ENCODE measurements at regions not wholly inside any gene's neighbourhood (a gene's known extent, or its start where the extent isn't known, plus 50 kb on each side); places are given as distances from the start of the nearest gene placed in this dataset.
"Not testable (repeated sequence)": the region's sequence is repeated elsewhere in the genome, so short reads cannot be mapped to it uniquely, and the experiment has no call there.

- Mint-ChIP-seq H3K4me1 (no peaks in the 10 kb centered on the region), H3K36me3 (no peaks in the 10 kb centered on the region), H3K27ac (no peak overlapping the region), H3K4me3 (no peak overlapping the region), H3K9me3 (no peaks in the 10 kb centered on the region)
- no peak for ATAC-seq
- DNase-seq (ENCODE audit: low spot score in 2 of 2): no peak
Observed at GRCh38 chr11:121914508-121915059, 201.4 kb downstream of the BLID start.

DNA sequence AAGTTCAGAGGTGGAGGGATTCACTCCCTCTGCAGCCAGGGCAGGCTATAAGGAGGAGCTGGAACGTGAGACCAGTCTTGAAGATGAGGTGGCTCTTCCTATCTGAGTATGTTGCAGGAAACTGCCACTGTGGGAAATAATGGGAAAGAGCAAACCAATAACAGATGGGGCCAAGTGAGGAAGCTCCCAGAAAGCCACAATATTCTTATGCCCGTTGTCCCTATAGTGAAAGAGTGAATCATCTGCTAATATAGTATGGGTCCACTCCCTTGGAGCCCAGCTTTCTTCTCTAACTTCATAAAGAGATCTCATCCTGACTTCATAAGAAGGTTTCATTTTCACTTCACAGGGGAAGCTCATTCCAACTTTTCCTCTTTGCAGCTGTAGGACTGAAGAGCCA lies 206.4 kb downstream of the BLID start:
- ATAC-seq (no peak), DNase-seq (ENCODE audit: low spot score in 2 of 2) (no peak)
- Mint-ChIP-seq H3K36me3 (no peaks in the 10 kb centered on the region), H3K27ac (no peak overlapping the region), H3K4me1 (no peaks in the 10 kb centered on the region), H3K4me3 (no peak overlapping the region), H3K9me3 (no peaks in the 10 kb centered on the region)

DNA sequence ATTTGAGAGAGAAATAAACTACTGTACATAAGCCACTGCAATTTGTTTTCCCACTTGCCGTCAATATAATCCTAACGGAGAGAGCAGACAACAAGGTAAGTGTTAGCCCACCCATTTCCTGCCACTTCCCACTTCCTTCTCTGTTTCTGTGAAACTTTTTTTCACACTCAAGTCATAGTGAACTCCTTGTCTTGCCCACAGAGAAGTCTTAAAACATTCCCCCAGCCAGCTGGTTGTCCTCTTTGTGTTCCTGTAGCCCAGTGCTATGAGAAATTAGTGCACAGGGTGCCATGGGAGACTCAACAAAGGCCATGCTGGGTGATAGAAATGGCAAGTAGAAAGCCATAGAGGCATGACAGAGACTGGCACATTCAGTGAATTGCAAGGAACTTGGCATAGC lies 208.6 kb downstream of the BLID start:
- DNase-seq (ENCODE audit: low spot score in 2 of 2) (no peak), ATAC-seq (peak; percentile 16)
- H3K4me1 Mint-ChIP-seq: no peaks in the 10 kb centered on the region
- H3K36me3 Mint-ChIP-seq: no peaks in the 10 kb centered on the region
- H3K27ac Mint-ChIP-seq: no peak overlapping the region
- no peak overlapping the region for H3K4me3 Mint-ChIP-seq
- H3K9me3 Mint-ChIP-seq: no peaks in the 10 kb centered on the region

DNA sequence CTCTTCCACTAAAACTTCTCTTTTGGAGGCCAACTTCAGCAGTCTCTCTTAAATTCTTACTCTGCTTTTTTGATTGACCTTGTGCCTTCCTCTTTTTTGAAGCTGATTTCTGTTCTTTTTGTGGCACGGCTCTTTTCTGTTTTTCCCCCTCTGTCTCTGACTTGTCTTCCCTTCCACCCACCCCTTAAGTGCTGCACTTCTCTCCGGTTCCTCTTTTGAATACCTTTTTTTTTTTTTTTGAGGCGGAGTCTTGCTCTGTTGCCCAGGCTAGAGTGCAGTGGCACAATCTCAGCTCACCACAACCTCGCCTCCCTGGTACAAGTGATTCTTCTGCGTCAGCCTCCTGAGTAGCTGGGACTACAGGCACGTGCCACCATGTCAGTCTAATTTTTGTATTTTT lies 211.9 kb downstream of the BLID start:
- H3K27ac Mint-ChIP-seq: no peak overlapping the region

DNA sequence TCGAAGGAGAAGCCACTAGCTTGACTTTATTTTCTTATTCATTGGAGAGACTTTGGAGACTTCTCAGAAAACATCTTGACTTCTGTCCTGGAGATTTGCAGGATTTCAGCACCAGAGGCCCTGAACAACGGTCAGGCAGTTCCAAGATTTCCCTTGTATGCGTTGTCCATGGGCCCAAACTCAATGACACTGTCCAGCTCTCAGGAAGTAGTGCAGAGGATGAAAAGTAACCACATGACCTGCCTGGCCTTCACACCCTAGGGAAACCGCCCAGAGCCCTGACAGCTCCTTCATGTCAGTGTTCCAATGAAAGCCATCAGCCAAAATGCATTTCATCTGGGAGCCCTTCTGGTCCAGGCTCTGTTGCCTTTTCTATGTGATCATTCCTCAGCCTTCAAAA lies 214.1 kb downstream of the BLID start:
- ATAC-seq (no peak), DNase-seq (ENCODE audit: low spot score in 2 of 2) (no peak)
- H3K36me3 Mint-ChIP-seq: no peaks in the 10 kb centered on the region
- no peaks in the 10 kb centered on the region for H3K9me3 Mint-ChIP-seq
- no peak overlapping the region for H3K4me3 Mint-ChIP-seq
- H3K4me1 Mint-ChIP-seq: no peaks in the 10 kb centered on the region
- H3K27ac Mint-ChIP-seq: no peak overlapping the region

More for the DNA sequence above, 211.9 kb downstream of the BLID start:
- H3K9me3 Mint-ChIP-seq: no peaks in the 10 kb centered on the region
- no peaks in the 10 kb centered on the region for H3K36me3 Mint-ChIP-seq
- H3K4me1 Mint-ChIP-seq: no peaks in the 10 kb centered on the region
- no peak overlapping the region for H3K4me3 Mint-ChIP-seq
- no peak for DNase-seq (ENCODE audit: low spot score in 2 of 2)
- ATAC-seq: no peak

GRCh38 chr11:121901417-121901816 lies 214.6 kb downstream of the BLID start:
- DNase-seq (ENCODE audit: low spot score in 2 of 2); H3K27ac Mint-ChIP-seq: not testable (repeated sequence)

DNA sequence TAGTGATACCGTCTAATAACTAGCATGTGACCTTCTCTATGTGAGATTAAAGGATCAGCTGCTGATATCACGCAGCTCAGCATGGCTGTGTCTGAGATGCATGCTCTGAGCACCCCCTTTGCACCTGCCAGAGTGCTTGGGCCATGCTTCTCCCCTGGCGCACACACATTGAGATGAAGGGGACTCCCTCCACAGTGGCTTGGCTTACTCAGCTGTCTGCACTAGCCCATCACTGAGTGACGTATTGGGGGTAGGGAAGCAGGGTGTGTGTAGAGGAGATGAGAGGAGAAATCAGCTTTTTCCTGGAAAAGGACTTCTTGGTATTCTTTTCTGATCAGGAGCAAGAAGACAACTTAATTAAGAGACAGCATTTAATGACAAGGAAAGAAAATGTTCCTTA lies 216.5 kb downstream of the BLID start:
- no peak overlapping the region for H3K4me3 Mint-ChIP-seq
- no peak for ATAC-seq
- H3K36me3 Mint-ChIP-seq: no peaks in the 10 kb centered on the region

More at GRCh38 chr11:121901417-121901816, 214.6 kb downstream of the BLID start:
- not testable (repeated sequence) for H3K4me1 Mint-ChIP-seq, H3K4me3 Mint-ChIP-seq, H3K36me3 Mint-ChIP-seq, H3K9me3 Mint-ChIP-seq, ATAC-seq

DNA sequence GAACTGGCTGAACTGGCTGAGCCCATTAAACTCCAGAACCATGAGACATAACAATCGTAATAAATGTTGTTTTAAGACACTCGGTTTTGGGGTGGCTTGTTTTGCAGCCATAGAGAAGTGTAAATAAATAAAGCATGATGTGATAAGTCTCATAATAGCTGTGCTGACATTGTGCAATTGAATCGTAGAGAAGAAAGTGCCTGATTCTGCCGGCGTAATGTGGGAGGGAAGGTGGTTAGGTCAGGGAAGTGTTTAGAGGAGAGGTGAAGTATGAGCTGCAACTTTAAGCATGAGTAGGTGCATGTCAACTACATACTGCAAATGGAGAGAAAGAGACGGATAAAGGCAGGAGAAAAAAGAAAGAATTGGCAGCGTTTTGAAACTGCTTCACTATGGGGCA lies 217.1 kb downstream of the BLID start:
- Mint-ChIP-seq H3K4me3 (no peak overlapping the region), H3K4me1 (no peaks in the 10 kb centered on the region), H3K9me3 (no peaks in the 10 kb centered on the region), H3K27ac (no peak overlapping the region), H3K36me3 (no peaks in the 10 kb centered on the region)
- ATAC-seq (no peak), DNase-seq (ENCODE audit: low spot score in 2 of 2) (no peak)

More for the DNA sequence above, 216.5 kb downstream of the BLID start:
- DNase-seq (ENCODE audit: low spot score in 2 of 2): no peak
- Mint-ChIP-seq H3K27ac (no peak overlapping the region), H3K4me1 (no peaks in the 10 kb centered on the region), H3K9me3 (no peaks in the 10 kb centered on the region)

- ATAC-seq (no peak), DNase-seq (ENCODE audit: low spot score in 2 of 2) (no peak)
- Mint-ChIP-seq H3K4me3 (no peak overlapping the region), H3K4me1 (no peaks in the 10 kb centered on the region), H3K36me3 (no peaks in the 10 kb centered on the region), H3K9me3 (peaks cover 2% of the 10 kb centered on the region), H3K27ac (no peak overlapping the region)
Observed at GRCh38 chr11:121895919-121896318, 220.1 kb downstream of the BLID start.

- no peaks in the 10 kb centered on the region for H3K4me1 Mint-ChIP-seq
- peaks cover 2% of the 10 kb centered on the region for H3K9me3 Mint-ChIP-seq
Observed at GRCh38 chr11:121894581-121894980, 221.4 kb downstream of the BLID start.

GRCh38 chr11:121892863-121893262 lies 223.2 kb downstream of the BLID start:
- ATAC-seq: no peak
- Mint-ChIP-seq H3K4me3 (no peak overlapping the region), H3K27ac (no peak overlapping the region), H3K36me3 (no peaks in the 10 kb centered on the region), H3K9me3 (peaks cover 2% of the 10 kb centered on the region), H3K4me1 (no peaks in the 10 kb centered on the region)
- DNase-seq (ENCODE audit: low spot score in 2 of 2): peak in 1 of 2 donors; percentile 7

More at GRCh38 chr11:121894581-121894980, 221.4 kb downstream of the BLID start:
- ATAC-seq (no peak), DNase-seq (ENCODE audit: low spot score in 2 of 2) (no peak)
- Mint-ChIP-seq H3K36me3 (no peaks in the 10 kb centered on the region), H3K27ac (no peak overlapping the region), H3K4me3 (no peak overlapping the region)

- no peaks in the 10 kb centered on the region for H3K4me1 Mint-ChIP-seq
- no peak overlapping the region for H3K27ac Mint-ChIP-seq
- H3K4me3 Mint-ChIP-seq: no peak overlapping the region
- H3K9me3 Mint-ChIP-seq: peaks cover 2% of the 10 kb centered on the region
- H3K36me3 Mint-ChIP-seq: no peaks in the 10 kb centered on the region
- no peak for ATAC-seq
- DNase-seq (ENCODE audit: low spot score in 2 of 2): peak in 1 of 2 donors; percentile 25
Observed at GRCh38 chr11:121892131-121892681, 223.8 kb downstream of the BLID start.

DNA sequence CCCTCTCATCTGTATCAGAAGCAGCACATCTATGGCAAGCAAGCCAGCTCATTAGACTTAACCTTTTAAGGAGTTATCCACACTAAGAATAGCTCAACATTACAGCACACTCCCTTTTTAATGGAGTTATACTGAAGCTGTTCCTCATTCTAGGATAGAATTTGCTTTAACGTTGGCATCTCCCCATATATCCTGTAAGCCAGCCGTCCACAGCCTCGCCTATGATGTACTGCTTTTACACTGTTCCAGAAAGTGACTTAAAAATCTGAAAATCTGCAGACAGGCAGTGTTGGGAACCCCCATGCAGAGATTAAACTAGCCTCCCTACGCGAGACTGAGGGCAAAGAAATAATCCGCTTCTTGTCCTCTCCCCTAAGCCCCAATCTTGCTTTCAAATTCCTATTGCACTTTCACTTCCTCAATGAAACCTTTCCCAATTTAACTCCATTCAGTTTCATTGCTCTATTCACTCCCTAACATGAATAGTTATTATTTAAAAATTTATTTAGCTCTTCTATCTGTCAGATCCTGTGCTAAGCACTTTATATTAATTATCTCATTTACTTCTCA lies 225.0 kb downstream of the BLID start:
- no peak overlapping the region for H3K27ac Mint-ChIP-seq
- DNase-seq (ENCODE audit: low spot score in 2 of 2): no peak
- H3K36me3 Mint-ChIP-seq: no peaks in the 10 kb centered on the region
- H3K4me1 Mint-ChIP-seq: no peaks in the 10 kb centered on the region
- no peak overlapping the region for H3K4me3 Mint-ChIP-seq
- H3K9me3 Mint-ChIP-seq: peaks cover 2% of the 10 kb centered on the region
- ATAC-seq: no peak

DNA sequence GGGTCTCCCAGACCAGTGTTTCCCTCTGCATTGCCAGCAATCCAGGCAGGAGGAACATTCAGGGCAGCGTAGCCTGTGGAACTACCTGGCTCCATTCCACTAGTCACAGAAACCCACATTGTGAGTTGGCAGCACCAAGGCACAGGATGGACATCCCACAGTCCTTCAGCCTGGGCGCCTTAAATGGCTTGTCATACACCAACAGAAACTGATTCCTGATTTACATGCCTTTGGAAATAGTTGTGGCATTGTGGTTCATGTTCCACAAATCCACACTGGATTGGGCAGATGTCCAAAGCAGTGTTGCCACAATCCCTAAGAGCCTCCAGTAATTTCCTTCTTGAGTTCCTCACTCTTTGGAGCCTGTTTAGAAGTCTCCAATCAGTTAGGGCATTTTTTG lies 225.6 kb downstream of the BLID start:
- no peak overlapping the region for H3K4me3 Mint-ChIP-seq
- H3K9me3 Mint-ChIP-seq: peaks cover 2% of the 10 kb centered on the region
- no peaks in the 10 kb centered on the region for H3K36me3 Mint-ChIP-seq
- DNase-seq (ENCODE audit: low spot score in 2 of 2): peak in 1 of 2 donors; percentile 26
- H3K4me1 Mint-ChIP-seq: no peaks in the 10 kb centered on the region
- H3K27ac Mint-ChIP-seq: no peak overlapping the region
- no peak for ATAC-seq

- Mint-ChIP-seq H3K9me3 (peaks cover 2% of the 10 kb centered on the region), H3K4me1 (no peaks in the 10 kb centered on the region), H3K36me3 (no peaks in the 10 kb centered on the region), H3K4me3 (no peak overlapping the region), H3K27ac (no peak overlapping the region)
- ATAC-seq (no peak), DNase-seq (ENCODE audit: low spot score in 2 of 2) (no peak)
Observed at GRCh38 chr11:121889931-121890330, 226.1 kb downstream of the BLID start.

DNA sequence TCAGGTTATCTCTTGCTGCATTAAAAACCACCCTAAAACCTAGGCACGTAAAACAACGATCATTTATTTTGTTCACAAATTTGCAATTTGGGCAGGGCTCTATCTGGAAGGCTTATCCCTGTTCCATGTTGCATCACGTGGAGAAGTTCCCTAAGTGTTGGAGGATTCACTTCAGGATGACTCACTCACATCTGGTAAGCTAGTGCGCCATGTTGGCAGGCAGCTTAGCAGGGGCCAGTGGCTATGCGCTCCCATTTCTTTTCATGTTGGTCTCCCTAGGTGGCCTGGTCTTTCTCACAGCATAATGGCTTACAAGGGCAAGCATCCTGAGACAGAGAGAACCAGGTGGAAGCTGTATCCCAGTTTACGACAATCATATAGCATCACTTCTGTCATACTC lies 226.8 kb downstream of the BLID start:
- DNase-seq (ENCODE audit: low spot score in 2 of 2) (peak in 1 of 2 donors; percentile 12), ATAC-seq (no peak)
- Mint-ChIP-seq H3K4me1 (no peaks in the 10 kb centered on the region), H3K4me3 (no peak overlapping the region), H3K9me3 (peaks cover 2% of the 10 kb centered on the region), H3K36me3 (no peaks in the 10 kb centered on the region), H3K27ac (no peak overlapping the region)
